ENCODE measurements at regions not wholly inside any gene's neighbourhood (a gene's known extent, or its start where the extent isn't known, plus 50 kb on each side); places are given as distances from the start of the nearest gene placed in this dataset.

- no peak for DNase-seq
- H4K5ac ChIP-seq (ENCODE audit: insufficient read length, low read depth, low read length): no peak overlapping the region
- no peak overlapping the region for H4K91ac ChIP-seq (ENCODE audit: insufficient read length, low read depth, low read length)
- no peak overlapping the region for H3K4me3 Mint-ChIP-seq
- WGBS (ENCODE audit: extremely low coverage, insufficient read length, low lambda C conversion rate): no CpG with 5 or more reads among the region's 7 CpGs
- no peak overlapping the region for H3K4me2 ChIP-seq (ENCODE audit: insufficient read depth, insufficient read length, low read length)
- H2AK5ac ChIP-seq (ENCODE audit: insufficient read length, low read length): no peak overlapping the region
- H3T11ph ChIP-seq (ENCODE audit: low read length): no peak overlapping the region
- H3K14ac ChIP-seq (ENCODE audit: insufficient read depth, low read length): no peak overlapping the region
- H3K23me2 ChIP-seq (ENCODE audit: insufficient read length, low read depth, low read length, poor library complexity, severe bottlenecking): no peaks in the 10 kb centered on the region
- H2BK120ac ChIP-seq (ENCODE audit: low read depth, low read length, poor library complexity, severe bottlenecking): no peak overlapping the region
- H2AFZ ChIP-seq (ENCODE audit: low read length): no peak overlapping the region
- H4K20me1 ChIP-seq (ENCODE audit: control insufficient read depth, insufficient read depth, insufficient read length): no peaks in the 10 kb centered on the region
- H3K9ac ChIP-seq (ENCODE audit: extremely low read depth, insufficient read length, low read length): no peak overlapping the region
- no peak overlapping the region for H2BK15ac ChIP-seq (ENCODE audit: low read depth, low read length)
- H3K4me1 ChIP-seq (ENCODE audit: insufficient read depth, low read length): no peaks in the 10 kb centered on the region
- H2BK5ac ChIP-seq (ENCODE audit: insufficient read length, low read length): no peak overlapping the region
- no peak overlapping the region for H2BK20ac ChIP-seq (ENCODE audit: low read depth, low read length, poor library complexity, severe bottlenecking)
- H3K27me3 Mint-ChIP-seq (ENCODE audit: low read depth): no peaks in the 10 kb centered on the region
- H3K23ac ChIP-seq (ENCODE audit: insufficient read length, low read depth, low read length): no peak overlapping the region
- H3K79me2 ChIP-seq (ENCODE audit: insufficient read depth, low read length): no peaks in the 10 kb centered on the region
- H2BK12ac ChIP-seq (ENCODE audit: insufficient read length, low read depth, low read length): no peak overlapping the region
- no peak overlapping the region for H4K8ac ChIP-seq (replicated peaks; ENCODE audit: insufficient read length, low read depth, low read length)
- H3K27me3 ChIP-seq (ENCODE audit: insufficient read depth, low read length): no peaks in the 10 kb centered on the region
- no peaks in the 10 kb centered on the region for H3K79me1 ChIP-seq (ENCODE audit: insufficient read depth, low read depth, low read length, poor library complexity, severe bottlenecking)
- no peak overlapping the region for H3K18ac ChIP-seq (ENCODE audit: insufficient read length, low read depth, low read length)
- no peak overlapping the region for H3K27ac ChIP-seq (ENCODE audit: insufficient read length, low read depth, low read length)
- H3K9me3 Mint-ChIP-seq: peaks cover 3 to 4% of the 10 kb centered on the region in 2 experiments; a peak in 3 of 5 replicates
- H3K36me3 Mint-ChIP-seq (ENCODE audit: insufficient read depth in 1 of 3, low read depth in 3 of 3): no peaks in the 10 kb centered on the region; a peak in 1 of 7 replicates
- no peak overlapping the region for H3K4ac ChIP-seq (ENCODE audit: low read depth, low read length)
- no peaks in the 10 kb centered on the region for H3K9me3 ChIP-seq (ENCODE audit: control insufficient read depth, low read depth, low read length)
- no peak for TF ChIP-seq CTCF (conservative IDR thresholded peaks at IDR 0.05)
- H3K4me1 Mint-ChIP-seq: no peaks in the 10 kb centered on the region
- H3K56ac ChIP-seq (ENCODE audit: insufficient read length, low read depth, low read length): no peak overlapping the region
- H3K27ac Mint-ChIP-seq: no peak overlapping the region
Observed at GRCh38 chr4:62191451-62192240, 991.5 kb downstream of the ADGRL3 start.

Measured in H9 (cell line).